SK-N-SH (cell line): ENCODE measurements at regions not wholly inside any gene's neighbourhood (a gene's known extent, or its start where the extent isn't known, plus 50 kb on each side); places are given as distances from the start of the nearest gene placed in this dataset.

ENCODE experiments used
- CTCF ChIA-PET: fragments of 300-600, 350-600 bp; formaldehyde crosslinking; extraction: SDS; loops from one replicate; lab custom pipeline; 2021; lab: Yijun Ruan, JAX
- POLR2A ChIA-PET: fragments of 350-600 bp; sonication (Branson Sonifier 250); formaldehyde crosslinking; extraction: SDS; loops from one replicate; lab custom pipeline; 2020; ENCODE audit warnings: antibody characterized with exemption, inconsistent platforms; lab: Yijun Ruan, JAX
- DNase-seq: peaks from one replicate; pipeline ENCODE4 v3.0.0; 2012
- H2AFZ ChIP-seq: fragments of 200-600 bp; sonication (generic); 2 replicates; pipeline ENCODE4 v1.8.1; 2016; ENCODE audit warnings: antibody characterized with exemption, mild to moderate bottlenecking, low read depth
- H3F3A ChIP-seq: fragments of 200-600 bp; sonication (generic); replicated peaks from 2 replicates; pipeline ENCODE3; 2016; ENCODE audit warnings: antibody characterized with exemption, mild to moderate bottlenecking; ENCODE audit not compliant: insufficient read depth
- H3K27ac ChIP-seq, 2 experiments: fragments of 200-500 bp in 1 of 2; fragments of 200-600 bp in 1 of 2; sonication (Bioruptor generic) in 1 of 2; sonication (generic), shearing (Covaris generic) in 1 of 2; 2 replicates each; pipeline versions ENCODE4 v1.5.1 to v1.6.1; 2014 to 2016; ENCODE audit warnings: low read depth in 2 of 2, inconsistent platforms in 1 of 2, low read length in 1 of 2, mild to moderate bottlenecking in 1 of 2, mixed read lengths in 1 of 2
- H3K27me3 ChIP-seq: fragments of 200-600 bp; sonication (generic), shearing (Covaris generic); 2 replicates; pipeline ENCODE4 v1.6.1; 2016; ENCODE audit warnings: mixed run types; ENCODE audit not compliant: insufficient read depth
- H3K36me3 ChIP-seq, 2 experiments: fragments of 200-500 bp in 1 of 2; fragments of 200-600 bp in 1 of 2; sonication (Bioruptor generic) in 1 of 2; sonication (generic) in 1 of 2; replicated peaks in 1 of 2; 2 replicates each; pipeline versions ENCODE3 to v1.5.1; 2014 to 2016; ENCODE audit warnings: low read length in 1 of 2, mild to moderate bottlenecking in 1 of 2; ENCODE audit not compliant: insufficient read depth in 2 of 2, control insufficient read depth in 1 of 2
- H3K4me1 ChIP-seq, 2 experiments: fragments of 200-500 bp in 1 of 2; fragments of 200-600 bp in 1 of 2; sonication (Bioruptor generic) in 1 of 2; sonication (generic), shearing (Covaris generic) in 1 of 2; 2 replicates each; pipeline versions ENCODE4 v1.5.1 to v1.6.1; 2014 to 2016; ENCODE audit warnings: low read depth in 1 of 2, low read length in 1 of 2, mixed run types in 1 of 2; ENCODE audit not compliant: insufficient read depth in 2 of 2, control insufficient read depth in 1 of 2
- H3K4me2 ChIP-seq: fragments of 200-600 bp; sonication (generic), shearing (Covaris generic); 2 replicates; pipeline ENCODE4 v1.6.1; 2017; ENCODE audit warnings: mixed run types
- H3K4me3 ChIP-seq, 2 experiments: fragments of 200-500 bp in 1 of 2; fragments of 200-600 bp in 1 of 2; sonication (Bioruptor generic) in 1 of 2; sonication (generic), shearing (Covaris generic) in 1 of 2; 2 replicates each; pipeline versions ENCODE4 v1.5.1 to v1.8.1; 2014 to 2016; ENCODE audit warnings: low read depth in 2 of 2, inconsistent platforms in 1 of 2, low read length in 1 of 2, mild to moderate bottlenecking in 1 of 2, mixed read lengths in 1 of 2, moderate library complexity in 1 of 2
- H3K79me2 ChIP-seq: fragments of 200-600 bp; sonication (generic); 2 replicates; pipeline ENCODE4 v1.8.1; 2017; ENCODE audit warnings: mild to moderate bottlenecking; ENCODE audit not compliant: insufficient read depth
- H3K9ac ChIP-seq: fragments of 200-600 bp; sonication (generic); 2 replicates; pipeline ENCODE4 v1.6.1; 2017; ENCODE audit warnings: mixed run types
- H3K9me2 ChIP-seq: fragments of 200-600 bp; sonication (generic); 2 replicates; pipeline ENCODE4 v1.6.1; 2017; ENCODE audit warnings: mixed run types
- H3K9me3 ChIP-seq: fragments of 200-600 bp; sonication (generic); 2 replicates; pipeline ENCODE4 v1.6.1; 2017; ENCODE audit warnings: mixed run types, mild to moderate bottlenecking, moderate library complexity
- H4K20me1 ChIP-seq: fragments of 200-600 bp; sonication (generic); 2 replicates; pipeline ENCODE4 v1.6.1; 2017; ENCODE audit warnings: mild to moderate bottlenecking, mixed run types; ENCODE audit not compliant: insufficient read depth
- FOXJ3 ChIP-seq: sonication (generic); formaldehyde crosslinking; IDR thresholded peaks from 2 replicates; pipeline ENCODE4 v1.5.1; 2020; ENCODE audit warnings: mild to moderate bottlenecking, missing genetic modification reagents
- FOXM1 ChIP-seq: IDR thresholded peaks from 2 replicates; pipeline ENCODE4 v1.4.0; 2012; ENCODE audit warnings: low read depth, mild to moderate bottlenecking
- GABPA ChIP-seq: IDR thresholded peaks from 2 replicates; pipeline ENCODE4 v1.4.0; 2012; ENCODE audit warnings: low read depth, mild to moderate bottlenecking
- GATA2 ChIP-seq: sonication (generic); formaldehyde crosslinking; IDR thresholded peaks from 2 replicates; pipeline ENCODE4 v1.5.0; 2020; ENCODE audit warnings: mild to moderate bottlenecking, missing genetic modification reagents
- JUND ChIP-seq: IDR thresholded peaks from 2 replicates; pipeline ENCODE4 v1.4.0; 2012
- MEF2A ChIP-seq: IDR thresholded peaks from 2 replicates; pipeline ENCODE4 v1.4.0; 2012; ENCODE audit warnings: low read depth, borderline replicate concordance
- NFIC ChIP-seq: IDR thresholded peaks from 2 replicates; pipeline ENCODE4 v1.4.0; 2012; ENCODE audit warnings: borderline replicate concordance
- RAD21 ChIP-seq: IDR thresholded peaks from 2 replicates; pipeline ENCODE4 v1.6.1; 2012; ENCODE audit warnings: mild to moderate bottlenecking, low read length
- TAF1 ChIP-seq: IDR thresholded peaks from 2 replicates; pipeline ENCODE4 v1.6.1; 2012; ENCODE audit warnings: low read depth, mild to moderate bottlenecking, low read length, moderate library complexity, borderline replicate concordance
- WGBS: methylation state at CpG from one replicate; pipeline ENCODE4 v1.1.6; 2017; ENCODE audit warnings: low lambda C conversion rate; 5-methylcytosine and 5-hydroxymethylcytosine counted together
- TF ChIP-seq, protein P1 (sequence below): IDR thresholded peaks from 2 replicates; pipeline ENCODE4 v1.6.1; 2012; ENCODE audit warnings: mild to moderate bottlenecking, low read depth, low read length, moderate library complexity
- TF ChIP-seq, protein P2 (sequence below): fragments of 200-600 bp; sonication (generic); IDR thresholded peaks from 2 replicates; pipeline ENCODE4 v1.6.1; 2017; ENCODE audit warnings: antibody characterized with exemption, mild to moderate bottlenecking, moderate library complexity
- TF ChIP-seq, protein P3 (sequence below): IDR thresholded peaks from 2 replicates; pipeline ENCODE4; 2012
- TF ChIP-seq, protein P4 (sequence below): IDR thresholded peaks from 2 replicates; pipeline ENCODE4 v1.4.0; 2012; ENCODE audit warnings: low read depth, borderline replicate concordance
- TF ChIP-seq, protein P5 (sequence below): fragments of 150-350 bp; IDR thresholded peaks from 2 replicates; pipeline ENCODE4 v1.6.1; 2016; ENCODE audit warnings: mild to moderate bottlenecking, low read depth, low read length

DNA sequence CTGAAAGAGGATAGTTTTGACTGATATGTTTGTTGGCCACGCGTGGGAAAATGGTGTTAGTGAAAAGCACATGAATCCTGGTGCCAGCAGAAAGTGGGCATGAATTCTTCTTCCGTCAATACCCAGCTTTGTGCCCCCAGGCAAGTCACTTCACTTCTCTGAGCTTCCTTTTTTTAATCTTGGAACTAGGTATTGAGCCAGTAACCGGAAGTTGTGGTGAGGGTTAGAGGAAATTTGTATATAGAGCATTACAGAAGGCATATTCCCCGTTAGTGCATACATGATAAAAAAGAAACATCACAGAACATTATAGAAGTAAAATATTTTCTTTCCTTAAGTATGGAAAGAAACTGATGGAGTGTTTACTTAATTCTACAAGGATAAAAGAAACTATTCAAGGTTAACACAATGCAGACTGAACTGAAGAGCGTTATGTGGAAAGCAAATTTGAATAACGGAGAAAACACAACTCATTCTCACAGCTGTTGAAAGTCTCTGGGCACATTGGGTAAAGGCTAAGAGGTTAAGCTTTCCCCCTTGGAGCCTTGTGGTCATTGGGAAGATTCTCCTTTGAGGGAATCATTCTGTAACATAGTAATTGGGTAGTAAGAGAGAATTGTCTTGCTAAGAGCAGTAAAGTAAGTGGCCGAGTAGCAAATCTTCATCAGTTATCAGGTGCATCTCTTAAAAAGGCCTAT, 223.1 kb downstream of the BCAS1 start (continued):
- TF ChIP-seq, protein P1, sequence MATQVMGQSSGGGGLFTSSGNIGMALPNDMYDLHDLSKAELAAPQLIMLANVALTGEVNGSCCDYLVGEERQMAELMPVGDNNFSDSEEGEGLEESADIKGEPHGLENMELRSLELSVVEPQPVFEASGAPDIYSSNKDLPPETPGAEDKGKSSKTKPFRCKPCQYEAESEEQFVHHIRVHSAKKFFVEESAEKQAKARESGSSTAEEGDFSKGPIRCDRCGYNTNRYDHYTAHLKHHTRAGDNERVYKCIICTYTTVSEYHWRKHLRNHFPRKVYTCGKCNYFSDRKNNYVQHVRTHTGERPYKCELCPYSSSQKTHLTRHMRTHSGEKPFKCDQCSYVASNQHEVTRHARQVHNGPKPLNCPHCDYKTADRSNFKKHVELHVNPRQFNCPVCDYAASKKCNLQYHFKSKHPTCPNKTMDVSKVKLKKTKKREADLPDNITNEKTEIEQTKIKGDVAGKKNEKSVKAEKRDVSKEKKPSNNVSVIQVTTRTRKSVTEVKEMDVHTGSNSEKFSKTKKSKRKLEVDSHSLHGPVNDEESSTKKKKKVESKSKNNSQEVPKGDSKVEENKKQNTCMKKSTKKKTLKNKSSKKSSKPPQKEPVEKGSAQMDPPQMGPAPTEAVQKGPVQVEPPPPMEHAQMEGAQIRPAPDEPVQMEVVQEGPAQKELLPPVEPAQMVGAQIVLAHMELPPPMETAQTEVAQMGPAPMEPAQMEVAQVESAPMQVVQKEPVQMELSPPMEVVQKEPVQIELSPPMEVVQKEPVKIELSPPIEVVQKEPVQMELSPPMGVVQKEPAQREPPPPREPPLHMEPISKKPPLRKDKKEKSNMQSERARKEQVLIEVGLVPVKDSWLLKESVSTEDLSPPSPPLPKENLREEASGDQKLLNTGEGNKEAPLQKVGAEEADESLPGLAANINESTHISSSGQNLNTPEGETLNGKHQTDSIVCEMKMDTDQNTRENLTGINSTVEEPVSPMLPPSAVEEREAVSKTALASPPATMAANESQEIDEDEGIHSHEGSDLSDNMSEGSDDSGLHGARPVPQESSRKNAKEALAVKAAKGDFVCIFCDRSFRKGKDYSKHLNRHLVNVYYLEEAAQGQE, result no peak
- TF ChIP-seq JUND, result no peak
- TF ChIP-seq GABPA, result no peak
- no peak for TF ChIP-seq MEF2A

DNA sequence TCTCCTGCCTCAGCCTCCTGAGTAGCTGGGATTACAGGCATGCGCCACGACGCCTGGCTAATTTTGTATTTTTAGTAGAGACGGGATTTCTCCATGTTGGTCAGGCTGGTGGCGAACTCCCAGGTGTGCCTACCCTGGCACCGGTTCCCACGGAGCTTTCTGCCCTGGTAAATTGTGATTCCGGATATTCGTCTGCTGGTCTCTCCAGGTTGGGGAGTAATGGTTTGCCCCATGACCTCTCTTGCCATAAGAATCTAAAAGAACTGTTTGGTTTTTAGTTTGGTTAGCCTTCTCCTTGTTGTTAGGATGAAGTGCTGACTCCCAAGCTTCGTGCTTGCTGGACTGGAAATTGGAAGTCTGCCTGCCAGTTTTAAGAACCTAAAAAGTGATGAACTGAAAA, 223.8 kb downstream of the BCAS1 start:
- no peak overlapping the region for H3K9ac ChIP-seq
- H3K27me3 ChIP-seq, result no peaks in the 10 kb centered on the region
- H4K20me1 ChIP-seq, result no peaks in the 10 kb centered on the region
- peaks cover 14% of the 10 kb centered on the region for H3F3A ChIP-seq
- no peak overlapping the region for H2AFZ ChIP-seq
- no peak for DNase-seq
- 96% methylated on average over 10 of the region's 10 CpGs for WGBS
- no peak overlapping the region for H3K27ac ChIP-seq
- peaks cover 0 to 5% of the 10 kb centered on the region in 2 experiments; a peak in 1 of 4 replicates for H3K4me1 ChIP-seq
- no peaks in the 10 kb centered on the region for H3K9me2 ChIP-seq
- TF ChIP-seq NFIC (no peak), GATA2 (CRISPR knock-in tag) (no peak), FOXM1 (no peak), TAF1 (no peak), RAD21 (no peak), FOXJ3 (CRISPR knock-in tag) (no peak)
- TF ChIP-seq, protein P2, sequence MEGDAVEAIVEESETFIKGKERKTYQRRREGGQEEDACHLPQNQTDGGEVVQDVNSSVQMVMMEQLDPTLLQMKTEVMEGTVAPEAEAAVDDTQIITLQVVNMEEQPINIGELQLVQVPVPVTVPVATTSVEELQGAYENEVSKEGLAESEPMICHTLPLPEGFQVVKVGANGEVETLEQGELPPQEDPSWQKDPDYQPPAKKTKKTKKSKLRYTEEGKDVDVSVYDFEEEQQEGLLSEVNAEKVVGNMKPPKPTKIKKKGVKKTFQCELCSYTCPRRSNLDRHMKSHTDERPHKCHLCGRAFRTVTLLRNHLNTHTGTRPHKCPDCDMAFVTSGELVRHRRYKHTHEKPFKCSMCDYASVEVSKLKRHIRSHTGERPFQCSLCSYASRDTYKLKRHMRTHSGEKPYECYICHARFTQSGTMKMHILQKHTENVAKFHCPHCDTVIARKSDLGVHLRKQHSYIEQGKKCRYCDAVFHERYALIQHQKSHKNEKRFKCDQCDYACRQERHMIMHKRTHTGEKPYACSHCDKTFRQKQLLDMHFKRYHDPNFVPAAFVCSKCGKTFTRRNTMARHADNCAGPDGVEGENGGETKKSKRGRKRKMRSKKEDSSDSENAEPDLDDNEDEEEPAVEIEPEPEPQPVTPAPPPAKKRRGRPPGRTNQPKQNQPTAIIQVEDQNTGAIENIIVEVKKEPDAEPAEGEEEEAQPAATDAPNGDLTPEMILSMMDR, result no peak
- TF ChIP-seq, protein P3, sequence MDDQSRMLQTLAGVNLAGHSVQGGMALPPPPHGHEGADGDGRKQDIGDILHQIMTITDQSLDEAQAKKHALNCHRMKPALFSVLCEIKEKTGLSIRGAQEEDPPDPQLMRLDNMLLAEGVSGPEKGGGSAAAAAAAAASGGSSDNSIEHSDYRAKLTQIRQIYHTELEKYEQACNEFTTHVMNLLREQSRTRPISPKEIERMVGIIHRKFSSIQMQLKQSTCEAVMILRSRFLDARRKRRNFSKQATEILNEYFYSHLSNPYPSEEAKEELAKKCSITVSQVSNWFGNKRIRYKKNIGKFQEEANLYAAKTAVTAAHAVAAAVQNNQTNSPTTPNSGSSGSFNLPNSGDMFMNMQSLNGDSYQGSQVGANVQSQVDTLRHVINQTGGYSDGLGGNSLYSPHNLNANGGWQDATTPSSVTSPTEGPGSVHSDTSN, result no peak
- TF ChIP-seq, protein P1, result no peak
- TF ChIP-seq, protein P4, sequence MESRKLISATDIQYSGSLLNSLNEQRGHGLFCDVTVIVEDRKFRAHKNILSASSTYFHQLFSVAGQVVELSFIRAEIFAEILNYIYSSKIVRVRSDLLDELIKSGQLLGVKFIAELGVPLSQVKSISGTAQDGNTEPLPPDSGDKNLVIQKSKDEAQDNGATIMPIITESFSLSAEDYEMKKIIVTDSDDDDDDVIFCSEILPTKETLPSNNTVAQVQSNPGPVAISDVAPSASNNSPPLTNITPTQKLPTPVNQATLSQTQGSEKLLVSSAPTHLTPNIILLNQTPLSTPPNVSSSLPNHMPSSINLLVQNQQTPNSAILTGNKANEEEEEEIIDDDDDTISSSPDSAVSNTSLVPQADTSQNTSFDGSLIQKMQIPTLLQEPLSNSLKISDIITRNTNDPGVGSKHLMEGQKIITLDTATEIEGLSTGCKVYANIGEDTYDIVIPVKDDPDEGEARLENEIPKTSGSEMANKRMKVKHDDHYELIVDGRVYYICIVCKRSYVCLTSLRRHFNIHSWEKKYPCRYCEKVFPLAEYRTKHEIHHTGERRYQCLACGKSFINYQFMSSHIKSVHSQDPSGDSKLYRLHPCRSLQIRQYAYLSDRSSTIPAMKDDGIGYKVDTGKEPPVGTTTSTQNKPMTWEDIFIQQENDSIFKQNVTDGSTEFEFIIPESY, result no peak
- TF ChIP-seq, protein P5, sequence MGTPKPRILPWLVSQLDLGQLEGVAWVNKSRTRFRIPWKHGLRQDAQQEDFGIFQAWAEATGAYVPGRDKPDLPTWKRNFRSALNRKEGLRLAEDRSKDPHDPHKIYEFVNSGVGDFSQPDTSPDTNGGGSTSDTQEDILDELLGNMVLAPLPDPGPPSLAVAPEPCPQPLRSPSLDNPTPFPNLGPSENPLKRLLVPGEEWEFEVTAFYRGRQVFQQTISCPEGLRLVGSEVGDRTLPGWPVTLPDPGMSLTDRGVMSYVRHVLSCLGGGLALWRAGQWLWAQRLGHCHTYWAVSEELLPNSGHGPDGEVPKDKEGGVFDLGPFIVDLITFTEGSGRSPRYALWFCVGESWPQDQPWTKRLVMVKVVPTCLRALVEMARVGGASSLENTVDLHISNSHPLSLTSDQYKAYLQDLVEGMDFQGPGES, result no peak
- POLR2A ChIA-PET, result no interaction called here
- CTCF ChIA-PET, result interaction anchor here (1.6 kb wide), 1 partner anchor 20 kb away, joined by 4 read pairs; no protein-coding TSS in a partner anchor
- H3K9me3 ChIP-seq, result no peaks in the 10 kb centered on the region
- H3K36me3 ChIP-seq, result no peaks in the 10 kb centered on the region
- H3K79me2 ChIP-seq, result no peaks in the 10 kb centered on the region
- no peak overlapping the region for H3K4me2 ChIP-seq
- H3K4me3 ChIP-seq, result no peak overlapping the region
